Panc1 (cell line): ENCODE measurements at regions not wholly inside any gene's neighbourhood (a gene's known extent, or its start where the extent isn't known, plus 50 kb on each side); places are given as distances from the start of the nearest gene placed in this dataset.
"Not testable (repeated sequence)": the region's sequence is repeated elsewhere in the genome, so short reads cannot be mapped to it uniquely, and the experiment has no call there.

ENCODE experiments used
- ATAC-seq: fragments of 200-7000 bp; cut with Tn5 transposase; 2 replicates; pipeline ENCODE4 v1.9.1; 2020; ENCODE audit warnings: mild to moderate bottlenecking, moderate library complexity
- BruUV-seq: library from RNA; stranded (reverse); fragments of 400-500 nt; replicated peaks from 2 replicates; lab custom pipeline; 2021; lab: Mats Ljungman, UMichigan
- CTCF ChIA-PET: fragments of 300-600 bp; sonication (Branson Sonifier 250); formaldehyde crosslinking; loops from one replicate; lab custom pipeline; 2022; ENCODE audit warnings: antibody characterized with exemption; lab: Charles Lee
- POLR2A ChIA-PET: fragments of 300-600 bp; sonication (Branson Sonifier 250); formaldehyde crosslinking; loops from one replicate; lab custom pipeline; 2022; ENCODE audit warnings: antibody characterized with exemption; lab: Charles Lee
- DNase-seq: peaks from one replicate; pipeline ENCODE4 v3.0.0-alpha.2; 2010; ENCODE audit warnings: low read depth, low spot score
- H3K27ac ChIP-seq: 2 replicates; pipeline ENCODE4 v1.5.1; 2011; ENCODE audit warnings: mild to moderate bottlenecking, low read length, inconsistent platforms
- H3K27me3 ChIP-seq: fragments of 200-500 bp; sonication (Bioruptor generic); 2 replicates; pipeline ENCODE4 v1.6.0; 2014; ENCODE audit warnings: low read length, inconsistent platforms; ENCODE audit not compliant: control insufficient read depth, insufficient read depth
- H3K36me3 ChIP-seq: fragments of 200-500 bp; sonication (Bioruptor generic); 2 replicates; pipeline ENCODE4 v1.5.1; 2014; ENCODE audit warnings: inconsistent platforms, mild to moderate bottlenecking, low read length, moderate library complexity; ENCODE audit not compliant: control insufficient read depth, insufficient read depth
- H3K4me1 ChIP-seq: 2 replicates; pipeline ENCODE4 v1.5.1; 2011; ENCODE audit warnings: inconsistent platforms, mild to moderate bottlenecking, low read length, moderate library complexity; ENCODE audit not compliant: control insufficient read depth, insufficient read depth
- H3K4me3 ChIP-seq, 2 experiments: 2 replicates each; pipeline ENCODE4 v1.5.1; 2011 to 2012; ENCODE audit warnings: low read depth in 2 of 2, low read length in 2 of 2, mild to moderate bottlenecking in 2 of 2, inconsistent platforms in 1 of 2, moderate library complexity in 1 of 2
- H3K9me3 ChIP-seq: fragments of 200-500 bp; sonication (Bioruptor generic); 2 replicates; pipeline ENCODE4 v1.5.1; 2014; ENCODE audit warnings: low read depth, mild to moderate bottlenecking, inconsistent platforms, low read length, moderate library complexity; ENCODE audit not compliant: control insufficient read depth, insufficient read depth
- in situ Hi-C: cut with HindIII; loops from 2 replicates; pipeline ENCODE4 v1.10.0; 2016; ENCODE audit warnings: low sequenced_read_pairs, low pct_unique_long_range_greater_than_20kb
- intact Hi-C: fragments of 100-400 bp; cut with micrococcal nuclease; formaldehyde crosslinking; loops from one replicate; pipeline ENCODE4 v1.10.0; 2022; ENCODE audit not compliant: unreplicated experiment

DNA sequence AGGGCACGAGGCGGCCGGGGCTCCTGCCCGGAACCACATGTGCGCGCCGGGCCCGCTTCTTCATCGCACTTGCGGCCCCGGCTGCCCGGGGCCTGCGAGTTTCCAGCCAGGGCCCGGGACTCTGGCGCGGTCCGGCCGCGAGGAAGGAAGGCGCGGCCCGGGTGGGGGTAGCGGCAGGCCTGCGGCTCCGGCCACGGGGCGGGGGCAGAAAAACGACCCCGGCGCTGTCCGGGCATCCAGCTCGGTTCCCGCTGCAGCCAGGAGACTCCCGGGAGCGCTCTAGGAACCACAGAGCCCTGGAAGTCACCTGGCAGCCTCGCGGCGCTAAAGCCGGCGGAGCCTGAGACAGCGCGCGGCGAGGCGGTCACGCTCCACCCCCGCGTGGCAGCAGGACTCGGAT is 130.5 kb downstream of the POTEM start:
- POLR2A ChIA-PET, ATAC-seq: not testable (repeated sequence)

GRCh38 chr14:19098230-19098629 is 131.0 kb downstream of the POTEM start:
- POLR2A ChIA-PET, ATAC-seq, DNase-seq, BruUV-seq, H3K36me3 ChIP-seq, intact Hi-C loops, H3K27ac ChIP-seq, H3K27me3 ChIP-seq, CTCF ChIA-PET, H3K9me3 ChIP-seq, H3K4me1 ChIP-seq, H3K4me3 ChIP-seq, in situ Hi-C loops: not testable (repeated sequence)

More for the DNA sequence above, 130.5 kb downstream of the POTEM start:
- intact Hi-C loops, DNase-seq, H3K27ac ChIP-seq, H3K36me3 ChIP-seq, in situ Hi-C loops, BruUV-seq, H3K4me1 ChIP-seq, H3K27me3 ChIP-seq, CTCF ChIA-PET, H3K9me3 ChIP-seq, H3K4me3 ChIP-seq: not testable (repeated sequence)

DNA sequence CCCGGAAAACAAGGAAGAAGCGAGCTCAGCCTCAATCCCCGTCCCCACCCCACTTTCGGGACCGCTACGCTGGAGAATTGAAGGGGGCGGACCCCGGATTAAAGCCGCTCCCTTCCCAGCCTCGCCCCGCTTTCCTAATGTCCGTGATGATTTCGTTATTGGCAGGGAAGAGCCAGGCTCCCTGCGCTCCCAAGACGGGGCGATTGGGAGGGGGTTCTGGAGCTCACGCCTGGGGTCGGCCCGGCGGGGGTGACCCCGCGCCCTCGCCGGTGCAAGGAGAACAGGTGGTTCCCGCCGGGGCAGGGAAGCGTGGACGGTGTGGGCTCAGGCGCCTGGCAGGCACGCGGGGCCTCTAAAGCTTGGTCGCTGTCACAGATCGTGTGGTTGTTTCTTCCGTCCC is 131.5 kb downstream of the POTEM start:
- POLR2A ChIA-PET, ATAC-seq, H3K9me3 ChIP-seq, H3K27me3 ChIP-seq, H3K27ac ChIP-seq, H3K4me1 ChIP-seq, CTCF ChIA-PET, DNase-seq, BruUV-seq, intact Hi-C loops, H3K36me3 ChIP-seq, in situ Hi-C loops, H3K4me3 ChIP-seq: not testable (repeated sequence)

GRCh38 chr14:19099336-19099735 is 132.1 kb downstream of the POTEM start:
- CTCF ChIA-PET, ATAC-seq, H3K9me3 ChIP-seq, H3K4me1 ChIP-seq, POLR2A ChIA-PET, DNase-seq, in situ Hi-C loops, H3K36me3 ChIP-seq, H3K4me3 ChIP-seq, H3K27me3 ChIP-seq, intact Hi-C loops, H3K27ac ChIP-seq, BruUV-seq: not testable (repeated sequence)

GRCh38 chr14:19099939-19100338 is 132.7 kb downstream of the POTEM start:
- POLR2A ChIA-PET, H3K27ac ChIP-seq, H3K9me3 ChIP-seq, H3K4me3 ChIP-seq, intact Hi-C loops, in situ Hi-C loops, ATAC-seq, CTCF ChIA-PET, H3K27me3 ChIP-seq, H3K4me1 ChIP-seq, H3K36me3 ChIP-seq, BruUV-seq, DNase-seq: not testable (repeated sequence)

- intact Hi-C loops, BruUV-seq, H3K27me3 ChIP-seq: not testable (repeated sequence)
Measured at GRCh38 chr14:19105551-19105950, 138.3 kb downstream of the POTEM start.

GRCh38 chr14:19109887-19110286 is 142.7 kb downstream of the POTEM start:
- CTCF ChIA-PET, POLR2A ChIA-PET: not testable (repeated sequence)

More at GRCh38 chr14:19105551-19105950, 138.3 kb downstream of the POTEM start:
- DNase-seq, H3K9me3 ChIP-seq, H3K36me3 ChIP-seq, H3K27ac ChIP-seq, CTCF ChIA-PET, POLR2A ChIA-PET, in situ Hi-C loops, H3K4me3 ChIP-seq, H3K4me1 ChIP-seq: not testable (repeated sequence)
- peak; percentile 70 for ATAC-seq

GRCh38 chr14:19120383-19120782 is 153.1 kb downstream of the POTEM start:
- H3K27ac ChIP-seq, H3K4me3 ChIP-seq, H3K9me3 ChIP-seq, POLR2A ChIA-PET, ATAC-seq, H3K36me3 ChIP-seq, H3K4me1 ChIP-seq, BruUV-seq, H3K27me3 ChIP-seq, DNase-seq, in situ Hi-C loops, CTCF ChIA-PET, intact Hi-C loops: not testable (repeated sequence)

More at GRCh38 chr14:19109887-19110286, 142.7 kb downstream of the POTEM start:
- ATAC-seq, H3K27ac ChIP-seq, DNase-seq, H3K27me3 ChIP-seq, BruUV-seq, in situ Hi-C loops, H3K4me1 ChIP-seq, H3K36me3 ChIP-seq, H3K9me3 ChIP-seq, intact Hi-C loops, H3K4me3 ChIP-seq: not testable (repeated sequence)
